Sigmoid colon (tissue), 4 donors: ENCODE measurements at regions not wholly inside any gene's neighbourhood (a gene's known extent, or its start where the extent isn't known, plus 50 kb on each side); places are given as distances from the start of the nearest gene placed in this dataset.

Experiments
- POLR2AphosphoS5 ChIP-seq, 4 donors: sonication (generic); formaldehyde crosslinking; IDR thresholded peaks; one replicate each; pipeline ENCODE4 v1.6.1; 2017; ENCODE audit warnings: antibody characterized with exemption in 4 of 4
- TF ChIP-seq, protein P1 (sequence below), 4 experiments: fragments of 450-650 bp in 3 of 4; fragments of 200-600 bp in 1 of 4; IDR thresholded peaks; one replicate each; pipeline ENCODE4 v1.5.1; 2016 to 2019; ENCODE audit warnings: antibody characterized with exemption in 4 of 4, mild to moderate bottlenecking in 3 of 4, moderate library complexity in 2 of 4

DNA sequence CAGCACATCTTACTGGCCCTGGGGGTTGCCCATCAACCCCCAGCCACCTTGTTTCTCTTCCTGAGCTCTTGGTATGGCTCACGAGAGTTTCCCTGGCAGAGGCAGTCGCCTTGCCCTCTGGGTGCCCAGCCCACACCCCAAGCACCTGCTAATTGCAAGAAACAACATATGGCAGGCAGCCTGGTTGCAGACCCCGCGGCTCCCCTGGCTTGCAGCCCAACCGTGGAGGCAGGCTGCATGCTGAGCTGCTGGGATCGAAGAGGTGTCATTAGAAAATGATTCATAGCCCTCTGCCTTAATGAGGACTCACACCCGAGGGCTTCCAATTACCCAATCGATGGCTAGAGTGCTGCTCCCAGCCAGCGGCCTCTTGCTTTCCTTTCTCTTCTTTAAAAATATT lies 115.7 kb downstream of the TMEM114 start:
- TF ChIP-seq, protein P1, sequence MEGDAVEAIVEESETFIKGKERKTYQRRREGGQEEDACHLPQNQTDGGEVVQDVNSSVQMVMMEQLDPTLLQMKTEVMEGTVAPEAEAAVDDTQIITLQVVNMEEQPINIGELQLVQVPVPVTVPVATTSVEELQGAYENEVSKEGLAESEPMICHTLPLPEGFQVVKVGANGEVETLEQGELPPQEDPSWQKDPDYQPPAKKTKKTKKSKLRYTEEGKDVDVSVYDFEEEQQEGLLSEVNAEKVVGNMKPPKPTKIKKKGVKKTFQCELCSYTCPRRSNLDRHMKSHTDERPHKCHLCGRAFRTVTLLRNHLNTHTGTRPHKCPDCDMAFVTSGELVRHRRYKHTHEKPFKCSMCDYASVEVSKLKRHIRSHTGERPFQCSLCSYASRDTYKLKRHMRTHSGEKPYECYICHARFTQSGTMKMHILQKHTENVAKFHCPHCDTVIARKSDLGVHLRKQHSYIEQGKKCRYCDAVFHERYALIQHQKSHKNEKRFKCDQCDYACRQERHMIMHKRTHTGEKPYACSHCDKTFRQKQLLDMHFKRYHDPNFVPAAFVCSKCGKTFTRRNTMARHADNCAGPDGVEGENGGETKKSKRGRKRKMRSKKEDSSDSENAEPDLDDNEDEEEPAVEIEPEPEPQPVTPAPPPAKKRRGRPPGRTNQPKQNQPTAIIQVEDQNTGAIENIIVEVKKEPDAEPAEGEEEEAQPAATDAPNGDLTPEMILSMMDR (IDR thresholded peaks at IDR 0.05), result no peak
- no peak for TF ChIP-seq POLR2AphosphoS5 (IDR thresholded peaks at IDR 0.05)
